ENCODE measurements at regions not wholly inside any gene's neighbourhood (a gene's known extent, or its start where the extent isn't known, plus 50 kb on each side); places are given as distances from the start of the nearest gene placed in this dataset.

DNA sequence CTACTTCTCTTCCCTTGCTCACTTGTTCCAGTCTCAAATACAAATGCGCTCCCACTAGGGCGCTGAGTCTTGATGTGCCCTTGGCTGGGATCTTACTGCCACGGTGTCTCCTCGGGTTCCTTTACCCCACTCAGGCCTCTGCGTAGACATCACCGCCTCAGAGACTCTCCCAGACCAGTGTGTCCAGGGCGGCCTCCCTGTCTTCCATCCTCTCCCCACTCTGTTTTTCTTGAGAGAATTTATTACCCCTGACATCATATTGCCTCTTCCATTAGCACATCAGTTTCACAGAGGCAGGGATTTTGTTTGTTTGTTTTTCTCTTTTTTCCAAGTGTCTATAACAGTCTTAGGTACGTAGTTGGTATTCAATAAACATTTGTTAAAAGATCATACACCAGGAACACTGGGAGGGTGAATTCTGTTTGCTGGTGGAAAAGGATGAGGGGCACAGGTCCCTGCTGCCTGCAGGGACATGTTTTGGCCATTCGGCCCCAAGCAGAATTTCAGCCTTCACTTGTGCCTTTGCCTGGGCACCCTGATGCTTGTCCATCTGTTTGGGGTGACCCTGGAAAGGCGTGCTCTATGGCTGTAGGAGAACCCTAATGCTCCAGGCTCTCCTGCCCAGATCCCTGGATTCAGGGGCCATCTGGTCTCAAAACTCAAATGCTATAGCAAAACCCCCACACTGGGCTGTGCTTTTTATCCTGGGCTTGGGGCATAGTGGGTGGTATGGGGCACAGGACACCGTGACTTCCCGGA lies 55.0 kb downstream of the RPL37A start:
- H3K4me3 ChIP-seq = no peak overlapping the region
- TF ChIP-seq, protein P1, sequence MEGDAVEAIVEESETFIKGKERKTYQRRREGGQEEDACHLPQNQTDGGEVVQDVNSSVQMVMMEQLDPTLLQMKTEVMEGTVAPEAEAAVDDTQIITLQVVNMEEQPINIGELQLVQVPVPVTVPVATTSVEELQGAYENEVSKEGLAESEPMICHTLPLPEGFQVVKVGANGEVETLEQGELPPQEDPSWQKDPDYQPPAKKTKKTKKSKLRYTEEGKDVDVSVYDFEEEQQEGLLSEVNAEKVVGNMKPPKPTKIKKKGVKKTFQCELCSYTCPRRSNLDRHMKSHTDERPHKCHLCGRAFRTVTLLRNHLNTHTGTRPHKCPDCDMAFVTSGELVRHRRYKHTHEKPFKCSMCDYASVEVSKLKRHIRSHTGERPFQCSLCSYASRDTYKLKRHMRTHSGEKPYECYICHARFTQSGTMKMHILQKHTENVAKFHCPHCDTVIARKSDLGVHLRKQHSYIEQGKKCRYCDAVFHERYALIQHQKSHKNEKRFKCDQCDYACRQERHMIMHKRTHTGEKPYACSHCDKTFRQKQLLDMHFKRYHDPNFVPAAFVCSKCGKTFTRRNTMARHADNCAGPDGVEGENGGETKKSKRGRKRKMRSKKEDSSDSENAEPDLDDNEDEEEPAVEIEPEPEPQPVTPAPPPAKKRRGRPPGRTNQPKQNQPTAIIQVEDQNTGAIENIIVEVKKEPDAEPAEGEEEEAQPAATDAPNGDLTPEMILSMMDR (IDR thresholded peaks at IDR 0.05; ENCODE audit: control extremely low read depth, extremely low read depth) = no peak
- no peak for ATAC-seq (ENCODE audit: insufficient read depth, low FRiP score)
- no peak for DNase-seq
- H3K4me1 ChIP-seq (ENCODE audit: control insufficient read depth in 5 of 5, insufficient read depth in 5 of 5, low read length in 5 of 5) = peaks cover 0 to 12% (median 8%) of the 10 kb centered on the region in 5 donors
- H3K36me3 ChIP-seq (ENCODE audit: control insufficient read depth in 4 of 4, insufficient read depth in 4 of 4, low read length in 4 of 4) = no peaks in the 10 kb centered on the region
- 96 to 97% methylated on average over 12 of the region's 12 CpGs for WGBS, 2 donors
- H3K9ac ChIP-seq (ENCODE audit: insufficient read depth in 1 of 2, low read length in 2 of 2) = no peak overlapping the region
- no peaks in the 10 kb centered on the region for H3K27me3 ChIP-seq (ENCODE audit: control insufficient read depth in 3 of 3, insufficient read depth in 3 of 3, low read length in 2 of 3)
- no peaks in the 10 kb centered on the region for H3K9me3 ChIP-seq (ENCODE audit: control insufficient read depth in 4 of 4, insufficient read depth in 3 of 4, low read length in 3 of 4)
- H3K27ac ChIP-seq (ENCODE audit: low read depth in 1 of 2, low read length in 1 of 2) = no peak overlapping the region

GRCh38 chr2:216554286-216554685 lies 55.6 kb downstream of the RPL37A start:
- no peaks in the 10 kb centered on the region for H3K27me3 ChIP-seq (ENCODE audit: control insufficient read depth in 3 of 3, insufficient read depth in 3 of 3, low read length in 2 of 3)
- no peak overlapping the region for H3K9ac ChIP-seq (ENCODE audit: insufficient read depth in 1 of 2, low read length in 2 of 2)
- H3K9me3 ChIP-seq (ENCODE audit: control insufficient read depth in 4 of 4, insufficient read depth in 3 of 4, low read length in 3 of 4) = no peaks in the 10 kb centered on the region
- H3K36me3 ChIP-seq (ENCODE audit: control insufficient read depth in 4 of 4, insufficient read depth in 4 of 4, low read length in 4 of 4) = no peaks in the 10 kb centered on the region
- ATAC-seq (ENCODE audit: insufficient read depth, low FRiP score) (no peak), DNase-seq (no peak)
- 88 to 92% methylated on average over 3 of the region's 3 CpGs for WGBS, 2 donors
- peaks cover 0 to 12% (median 8%) of the 10 kb centered on the region in 5 donors for H3K4me1 ChIP-seq (ENCODE audit: control insufficient read depth in 5 of 5, insufficient read depth in 5 of 5, low read length in 5 of 5)
- H3K4me3 ChIP-seq = no peak overlapping the region
- H3K27ac ChIP-seq (ENCODE audit: low read depth in 1 of 2, low read length in 1 of 2) = no peak overlapping the region
- TF ChIP-seq, protein P1 (IDR thresholded peaks at IDR 0.05; ENCODE audit: control extremely low read depth, extremely low read depth) = no peak

GRCh38 chr2:216554755-216555154 lies 56.1 kb downstream of the RPL37A start:
- WGBS, 2 donors = 46 to 62% methylated on average over 1 of the region's 1 CpG
- Histone ChIP-seq H3K4me1 (ENCODE audit: control insufficient read depth in 5 of 5, insufficient read depth in 5 of 5, low read length in 5 of 5) (peaks cover 0 to 12% (median 8%) of the 10 kb centered on the region in 5 donors), H3K27me3 (ENCODE audit: control insufficient read depth in 3 of 3, insufficient read depth in 3 of 3, low read length in 2 of 3) (no peaks in the 10 kb centered on the region), H3K27ac (ENCODE audit: low read depth in 1 of 2, low read length in 1 of 2) (peak overlapping the region in 1 of 2 donors; percentile 77), H3K4me3 (no peak overlapping the region), H3K9me3 (ENCODE audit: control insufficient read depth in 4 of 4, insufficient read depth in 3 of 4, low read length in 3 of 4) (no peaks in the 10 kb centered on the region), H3K36me3 (ENCODE audit: control insufficient read depth in 4 of 4, insufficient read depth in 4 of 4, low read length in 4 of 4) (no peaks in the 10 kb centered on the region), H3K9ac (ENCODE audit: insufficient read depth in 1 of 2, low read length in 2 of 2) (no peak overlapping the region)
- no peak for DNase-seq
- TF ChIP-seq, protein P1 (IDR thresholded peaks at IDR 0.05; ENCODE audit: control extremely low read depth, extremely low read depth) = no peak
- peak; percentile 2 for ATAC-seq (ENCODE audit: insufficient read depth, low FRiP score)

Data from lung (tissue), 11 donors.